PC-3 (cell line): ENCODE measurements at regions not wholly inside any gene's neighbourhood (a gene's known extent, or its start where the extent isn't known, plus 50 kb on each side); places are given as distances from the start of the nearest gene placed in this dataset.
"Not testable (repeated sequence)": the region's sequence is repeated elsewhere in the genome, so short reads cannot be mapped to it uniquely, and the experiment has no call there.

Source experiments
- ATAC-seq: fragments of 200-7000 bp; cut with Tn5 transposase; 2 replicates; pipeline ENCODE4 v1.9.1; 2020; ENCODE audit warnings: mild to moderate bottlenecking, moderate library complexity
- BruUV-seq: library from RNA; stranded (reverse); fragments of 400-500 nt; replicated peaks from 2 replicates; lab custom pipeline; 2021; lab: Mats Ljungman, UMichigan
- CTCF ChIA-PET: fragments of 300-600 bp; sonication (Branson Sonifier 250); formaldehyde crosslinking; loops from one replicate; lab custom pipeline; 2022; ENCODE audit warnings: antibody characterized with exemption; lab: Charles Lee
- POLR2A ChIA-PET: fragments of 300-600 bp; sonication (Branson Sonifier 250); formaldehyde crosslinking; loops from one replicate; lab custom pipeline; 2022; ENCODE audit warnings: antibody characterized with exemption; ENCODE audit not compliant: unreplicated experiment; lab: Charles Lee
- DNase-seq: peaks from one replicate; pipeline ENCODE4 v3.0.0-alpha.2; 2015
- H2AFZ ChIP-seq: fragments of 300-600 bp; sonication (generic); 2 replicates; pipeline ENCODE4 v1.6.0; 2016; ENCODE audit warnings: antibody characterized with exemption, low read length
- H3F3A ChIP-seq: fragments of 300-600 bp; sonication (generic); one replicate; pipeline ENCODE4 v1.6.0; 2017; ENCODE audit warnings: antibody characterized with exemption, low read length, control low read depth, mild to moderate bottlenecking; ENCODE audit not compliant: unreplicated experiment
- H3K27ac ChIP-seq: fragments of 300-600 bp; sonication (generic); 2 replicates; pipeline ENCODE4 v1.5.1; 2016; ENCODE audit warnings: mild to moderate bottlenecking, low read length
- H3K27me3 ChIP-seq: fragments of 300-600 bp; sonication (generic); 2 replicates; pipeline ENCODE4 v1.6.1; 2016; ENCODE audit warnings: low read length, mixed read lengths
- H3K36me3 ChIP-seq: fragments of 300-600 bp; sonication (generic); 2 replicates; pipeline ENCODE4 v1.6.1; 2016; ENCODE audit warnings: low read depth, mixed run types, low read length, mixed read lengths
- H3K4me1 ChIP-seq: fragments of 300-600 bp; sonication (generic); 2 replicates; pipeline ENCODE4 v1.5.1; 2016; ENCODE audit warnings: low read length; ENCODE audit not compliant: insufficient read depth
- H3K4me2 ChIP-seq: fragments of 300-600 bp; sonication (generic); 2 replicates; pipeline ENCODE4 v1.6.0; 2016; ENCODE audit warnings: low read length
- H3K4me3 ChIP-seq: fragments of 300-600 bp; sonication (generic); 2 replicates; pipeline ENCODE4 v1.5.1; 2016; ENCODE audit warnings: mild to moderate bottlenecking, low read length, mixed read lengths
- H3K79me2 ChIP-seq: fragments of 300-600 bp; sonication (generic); 2 replicates; pipeline ENCODE4 v1.6.1; 2017; ENCODE audit warnings: low read length, mixed read lengths
- H3K9ac ChIP-seq: fragments of 300-600 bp; sonication (generic); 2 replicates; pipeline ENCODE4 v1.6.0; 2016; ENCODE audit warnings: mild to moderate bottlenecking, low read length
- H3K9me2 ChIP-seq: fragments of 300-600 bp; sonication (generic); replicated peaks from 2 replicates; pipeline ENCODE4 v1.6.1; 2016; ENCODE audit warnings: mixed run types, low read length, mixed read lengths
- H3K9me3 ChIP-seq: fragments of 300-600 bp; sonication (generic); 2 replicates; pipeline ENCODE4 v1.6.1; 2016; ENCODE audit warnings: low read length, mixed read lengths
- H4K20me1 ChIP-seq: fragments of 300-600 bp; sonication (generic); 2 replicates; pipeline ENCODE4 v1.6.1; 2016; ENCODE audit warnings: low read length, mixed read lengths
- EZH2 ChIP-seq: fragments of 300-600 bp; sonication (generic); IDR thresholded peaks from one replicate; pipeline ENCODE4 v1.6.1; 2017; ENCODE audit warnings: antibody characterized with exemption, mild to moderate bottlenecking, low read length; ENCODE audit not compliant: unreplicated experiment
- EZH2phosphoT487 ChIP-seq: fragments of 300-600 bp; sonication (generic); IDR thresholded peaks from 2 replicates; pipeline ENCODE4 v1.6.1; 2018; ENCODE audit warnings: mild to moderate bottlenecking, antibody characterized with exemption, low read length, borderline replicate concordance
- intact Hi-C: fragments of 100-400 bp; cut with micrococcal nuclease; formaldehyde crosslinking; loops from 2 replicates; pipeline ENCODE4 v1.9.0; 2023
- TF ChIP-seq, protein P1 (sequence below): fragments of 300-600 bp; sonication (generic); conservative IDR thresholded peaks from 2 replicates; pipeline ENCODE4 v1.5.1; 2017; ENCODE audit warnings: antibody characterized with exemption, low read depth, mild to moderate bottlenecking, low read length

- ChIA-PET POLR2A (no interaction called here), CTCF (no interaction called here)
- H3K27me3 ChIP-seq, result no peaks in the 10 kb centered on the region
- H3K4me3 ChIP-seq, result no peak overlapping the region
- H3K9me2 ChIP-seq, result no peaks in the 10 kb centered on the region
- no TSS peak for BruUV-seq
- no peaks in the 10 kb centered on the region for H3K4me1 ChIP-seq
- no peaks in the 10 kb centered on the region for H3F3A ChIP-seq
- no peak overlapping the region for H3K27ac ChIP-seq
- H4K20me1 ChIP-seq, result no peaks in the 10 kb centered on the region
- peak; percentile 24; the same call in 1 of the 2 replicates for ATAC-seq
- no peaks in the 10 kb centered on the region for H3K79me2 ChIP-seq
- no peak overlapping the region for H2AFZ ChIP-seq
- intact Hi-C loops, result no loop called here
- no peaks in the 10 kb centered on the region for H3K9me3 ChIP-seq
- H3K4me2 ChIP-seq, result no peak overlapping the region
- no peak for DNase-seq
- no peaks in the 10 kb centered on the region for H3K36me3 ChIP-seq
- H3K9ac ChIP-seq, result no peak overlapping the region
- TF ChIP-seq, protein P1, sequence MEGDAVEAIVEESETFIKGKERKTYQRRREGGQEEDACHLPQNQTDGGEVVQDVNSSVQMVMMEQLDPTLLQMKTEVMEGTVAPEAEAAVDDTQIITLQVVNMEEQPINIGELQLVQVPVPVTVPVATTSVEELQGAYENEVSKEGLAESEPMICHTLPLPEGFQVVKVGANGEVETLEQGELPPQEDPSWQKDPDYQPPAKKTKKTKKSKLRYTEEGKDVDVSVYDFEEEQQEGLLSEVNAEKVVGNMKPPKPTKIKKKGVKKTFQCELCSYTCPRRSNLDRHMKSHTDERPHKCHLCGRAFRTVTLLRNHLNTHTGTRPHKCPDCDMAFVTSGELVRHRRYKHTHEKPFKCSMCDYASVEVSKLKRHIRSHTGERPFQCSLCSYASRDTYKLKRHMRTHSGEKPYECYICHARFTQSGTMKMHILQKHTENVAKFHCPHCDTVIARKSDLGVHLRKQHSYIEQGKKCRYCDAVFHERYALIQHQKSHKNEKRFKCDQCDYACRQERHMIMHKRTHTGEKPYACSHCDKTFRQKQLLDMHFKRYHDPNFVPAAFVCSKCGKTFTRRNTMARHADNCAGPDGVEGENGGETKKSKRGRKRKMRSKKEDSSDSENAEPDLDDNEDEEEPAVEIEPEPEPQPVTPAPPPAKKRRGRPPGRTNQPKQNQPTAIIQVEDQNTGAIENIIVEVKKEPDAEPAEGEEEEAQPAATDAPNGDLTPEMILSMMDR, result no peak
- TF ChIP-seq EZH2 (no peak), EZH2phosphoT487 (no peak)
These were observed 625.7 kb upstream of the KCND2 start for GRCh38 chr7:119647286-119647685.

DNA sequence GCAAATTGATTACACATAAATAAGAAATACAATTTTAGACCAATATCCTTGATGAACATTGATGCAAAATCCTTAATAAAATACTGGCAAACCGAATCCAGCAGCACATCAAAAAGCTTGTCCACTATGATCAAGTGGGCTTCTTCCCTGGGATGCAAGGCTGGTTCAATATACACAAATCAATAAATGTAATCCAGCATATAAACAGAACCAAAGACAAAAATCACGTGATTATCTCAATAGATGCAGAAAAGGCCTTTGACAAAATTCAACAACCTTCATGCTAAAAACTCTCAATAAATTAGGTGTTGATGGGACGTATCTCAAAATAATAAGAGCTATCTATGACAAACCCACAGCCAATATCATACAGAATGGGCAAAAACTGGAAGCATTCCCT is 624.2 kb upstream of the KCND2 start:
- BruUV-seq, H3K79me2 ChIP-seq, H3K9me3 ChIP-seq, H3K27me3 ChIP-seq, H3K4me1 ChIP-seq, H3K27ac ChIP-seq, H3K9me2 ChIP-seq, DNase-seq, H2AFZ ChIP-seq, CTCF ChIA-PET, ATAC-seq, POLR2A ChIA-PET, H3K4me3 ChIP-seq, intact Hi-C loops, H4K20me1 ChIP-seq, H3K9ac ChIP-seq, H3K4me2 ChIP-seq, H3K36me3 ChIP-seq, H3F3A ChIP-seq: not testable (repeated sequence)

DNA sequence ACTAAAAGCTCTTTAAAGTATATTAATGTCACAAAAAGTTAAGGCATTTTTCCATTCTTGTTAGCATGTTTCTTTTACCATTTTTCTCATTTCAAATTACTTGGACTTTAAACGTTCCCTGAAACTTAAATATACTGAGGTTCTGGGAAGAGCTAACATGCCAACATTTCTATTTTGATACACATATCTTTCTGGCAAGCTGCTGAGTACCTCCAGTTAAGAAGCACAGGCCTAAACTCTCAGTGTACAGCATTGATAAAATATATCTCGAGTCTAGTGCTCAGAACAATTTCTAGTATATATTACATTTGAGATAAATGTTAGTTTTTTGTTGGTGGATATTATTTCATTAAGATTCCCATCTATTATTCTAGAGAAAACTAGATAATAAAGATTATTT is 612.9 kb upstream of the KCND2 start:
- intact Hi-C loops, result no loop called here
- DNase-seq, result no peak
- Histone ChIP-seq H3F3A (no peaks in the 10 kb centered on the region), H3K4me3 (no peak overlapping the region), H3K9me3 (no peaks in the 10 kb centered on the region), H3K9ac (no peak overlapping the region), H3K27ac (no peak overlapping the region), H3K79me2 (no peaks in the 10 kb centered on the region), H3K9me2 (no peaks in the 10 kb centered on the region), H3K36me3 (no peaks in the 10 kb centered on the region), H2AFZ (no peak overlapping the region), H3K4me2 (no peak overlapping the region), H3K27me3 (no peaks in the 10 kb centered on the region), H3K4me1 (peaks cover 10% of the 10 kb centered on the region), H4K20me1 (no peaks in the 10 kb centered on the region)
- CTCF ChIA-PET, result no interaction called here
- TF ChIP-seq, protein P1, result no peak
- TF ChIP-seq EZH2 (no peak), EZH2phosphoT487 (no peak)
- BruUV-seq, result no TSS peak
- POLR2A ChIA-PET, result no interaction called here
- no peak for ATAC-seq
